ENCODE measurements at regions not wholly inside any gene's neighbourhood (a gene's known extent, or its start where the extent isn't known, plus 50 kb on each side); places are given as distances from the start of the nearest gene placed in this dataset.

DNA sequence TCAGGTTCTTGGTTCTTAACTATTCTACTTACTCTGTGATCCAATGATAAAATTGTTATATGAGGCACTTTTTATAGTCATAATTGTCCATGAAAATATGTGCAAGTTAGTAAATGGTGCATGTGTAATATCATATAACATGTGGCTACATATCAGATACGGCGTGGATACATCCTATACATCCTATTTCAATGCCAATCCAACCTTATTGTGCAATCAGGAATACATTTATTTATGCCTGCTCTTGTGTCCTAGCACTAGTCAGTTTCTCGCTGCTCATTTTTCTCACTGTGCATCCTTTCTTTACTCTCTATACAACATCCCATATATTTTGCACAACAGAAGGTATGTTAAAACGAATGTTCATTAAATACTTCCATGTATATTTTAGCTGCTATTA is 1141.1 kb downstream of the FAT4 start:
- Mint-ChIP-seq H3K27ac (no peak overlapping the region), H3K36me3 (ENCODE audit: low read depth) (no peaks in the 10 kb centered on the region), H3K4me3 (no peak overlapping the region), H3K4me1 (no peaks in the 10 kb centered on the region), H3K27me3 (ENCODE audit: low read depth) (no peaks in the 10 kb centered on the region), H3K9me3 (no peaks in the 10 kb centered on the region)
- TF ChIP-seq, protein P1, sequence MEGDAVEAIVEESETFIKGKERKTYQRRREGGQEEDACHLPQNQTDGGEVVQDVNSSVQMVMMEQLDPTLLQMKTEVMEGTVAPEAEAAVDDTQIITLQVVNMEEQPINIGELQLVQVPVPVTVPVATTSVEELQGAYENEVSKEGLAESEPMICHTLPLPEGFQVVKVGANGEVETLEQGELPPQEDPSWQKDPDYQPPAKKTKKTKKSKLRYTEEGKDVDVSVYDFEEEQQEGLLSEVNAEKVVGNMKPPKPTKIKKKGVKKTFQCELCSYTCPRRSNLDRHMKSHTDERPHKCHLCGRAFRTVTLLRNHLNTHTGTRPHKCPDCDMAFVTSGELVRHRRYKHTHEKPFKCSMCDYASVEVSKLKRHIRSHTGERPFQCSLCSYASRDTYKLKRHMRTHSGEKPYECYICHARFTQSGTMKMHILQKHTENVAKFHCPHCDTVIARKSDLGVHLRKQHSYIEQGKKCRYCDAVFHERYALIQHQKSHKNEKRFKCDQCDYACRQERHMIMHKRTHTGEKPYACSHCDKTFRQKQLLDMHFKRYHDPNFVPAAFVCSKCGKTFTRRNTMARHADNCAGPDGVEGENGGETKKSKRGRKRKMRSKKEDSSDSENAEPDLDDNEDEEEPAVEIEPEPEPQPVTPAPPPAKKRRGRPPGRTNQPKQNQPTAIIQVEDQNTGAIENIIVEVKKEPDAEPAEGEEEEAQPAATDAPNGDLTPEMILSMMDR (IDR thresholded peaks at IDR 0.05; ENCODE audit: unreplicated experiment in 3 of 3): no peak

DNA sequence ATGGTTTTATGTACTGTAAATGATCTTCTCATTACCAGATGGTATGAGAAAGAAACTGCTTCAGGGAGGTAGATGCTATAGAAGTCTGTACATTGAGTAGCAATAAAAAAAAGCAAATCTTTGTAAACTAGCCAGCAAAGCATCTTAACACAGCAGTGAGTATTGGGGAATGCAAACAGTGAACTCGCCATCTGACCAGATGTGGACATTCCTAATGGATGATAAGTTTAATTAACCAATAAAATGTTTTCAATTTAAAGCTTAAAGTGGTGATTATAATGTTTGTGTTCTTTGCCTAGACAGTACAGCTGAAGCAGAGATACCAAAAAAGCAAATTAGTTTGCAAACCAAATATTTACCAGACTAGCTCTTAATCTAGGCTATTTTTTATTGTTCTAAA is 1144.2 kb downstream of the FAT4 start:
- Mint-ChIP-seq H3K9me3 (no peaks in the 10 kb centered on the region), H3K36me3 (ENCODE audit: low read depth) (no peaks in the 10 kb centered on the region), H3K4me3 (no peak overlapping the region), H3K27ac (no peak overlapping the region), H3K27me3 (ENCODE audit: low read depth) (no peaks in the 10 kb centered on the region), H3K4me1 (no peaks in the 10 kb centered on the region)
- TF ChIP-seq, protein P1 (IDR thresholded peaks at IDR 0.05; ENCODE audit: unreplicated experiment in 3 of 3): no peak

DNA sequence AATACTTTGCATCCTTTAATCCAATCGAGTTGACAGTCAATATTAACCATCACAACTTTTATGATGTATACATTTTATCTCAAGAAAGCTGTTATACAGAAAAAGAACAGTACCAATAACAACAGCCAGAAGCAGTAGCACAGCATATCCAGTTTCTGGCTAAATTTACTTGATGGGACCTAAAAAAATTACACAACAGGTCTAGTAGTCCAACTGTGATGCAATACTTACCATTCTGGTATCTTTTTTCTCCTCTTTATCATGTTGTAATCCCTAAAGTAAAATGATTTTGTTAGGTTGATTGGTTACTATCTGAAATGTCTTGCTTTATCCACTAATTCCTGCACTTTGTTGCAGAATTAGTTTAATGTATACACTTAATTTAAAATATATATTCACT is 1150.6 kb downstream of the FAT4 start:
- no peak overlapping the region for H3K4me3 Mint-ChIP-seq
- H3K36me3 Mint-ChIP-seq (ENCODE audit: low read depth): no peaks in the 10 kb centered on the region
- H3K27ac Mint-ChIP-seq: no peak overlapping the region
- H3K9me3 Mint-ChIP-seq: no peaks in the 10 kb centered on the region
- no peaks in the 10 kb centered on the region for H3K4me1 Mint-ChIP-seq
- TF ChIP-seq, protein P1 (IDR thresholded peaks at IDR 0.05; ENCODE audit: unreplicated experiment in 3 of 3): no peak
- H3K27me3 Mint-ChIP-seq (ENCODE audit: low read depth): no peaks in the 10 kb centered on the region

DNA sequence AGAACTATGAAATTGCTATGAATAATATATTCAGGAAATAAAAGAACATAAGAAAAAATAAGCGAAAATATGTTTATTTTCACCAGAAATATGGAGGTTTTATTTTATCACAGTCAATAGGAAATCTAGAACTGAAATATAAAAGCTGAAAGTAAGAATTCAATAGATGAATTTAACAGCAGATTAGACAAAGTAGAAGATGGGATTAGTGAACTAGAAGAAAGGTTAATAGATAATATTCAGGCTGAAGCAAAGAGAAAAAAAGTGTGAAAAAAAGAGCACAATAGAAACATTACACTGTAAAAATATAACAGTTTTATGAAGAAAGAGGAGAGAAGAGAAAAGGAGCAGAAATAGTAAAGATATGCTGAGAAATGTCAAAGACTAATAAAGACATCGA is 1152.1 kb downstream of the FAT4 start:
- Mint-ChIP-seq H3K27me3 (ENCODE audit: low read depth) (no peaks in the 10 kb centered on the region), H3K4me1 (no peaks in the 10 kb centered on the region), H3K36me3 (ENCODE audit: low read depth) (no peaks in the 10 kb centered on the region), H3K9me3 (no peaks in the 10 kb centered on the region), H3K27ac (no peak overlapping the region), H3K4me3 (no peak overlapping the region)
- TF ChIP-seq, protein P1 (IDR thresholded peaks at IDR 0.05; ENCODE audit: unreplicated experiment in 3 of 3): no peak

DNA sequence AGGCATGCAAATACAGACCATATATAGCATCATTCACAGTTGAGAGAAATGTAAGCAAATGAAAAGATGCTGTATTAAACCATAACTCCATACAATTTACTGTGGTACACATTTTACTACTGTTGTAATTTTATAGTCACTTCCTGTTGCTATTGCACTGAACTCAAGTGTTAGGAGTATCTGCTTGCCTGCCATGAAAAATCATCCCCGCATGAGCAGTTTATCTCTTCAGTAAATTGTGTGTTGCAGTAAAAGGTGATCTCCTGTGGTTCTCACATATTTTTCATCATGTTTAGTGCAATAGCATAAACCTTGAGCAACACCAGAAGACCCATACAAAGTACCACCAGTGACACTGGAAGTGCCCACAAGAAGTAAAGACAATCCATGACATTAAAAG is 1153.4 kb downstream of the FAT4 start:
- no peak overlapping the region for H3K27ac Mint-ChIP-seq
- H3K4me1 Mint-ChIP-seq: no peaks in the 10 kb centered on the region
- H3K27me3 Mint-ChIP-seq (ENCODE audit: low read depth): no peaks in the 10 kb centered on the region
- no peaks in the 10 kb centered on the region for H3K9me3 Mint-ChIP-seq
- TF ChIP-seq, protein P1 (IDR thresholded peaks at IDR 0.05; ENCODE audit: unreplicated experiment in 3 of 3): no peak
- H3K36me3 Mint-ChIP-seq (ENCODE audit: low read depth): no peaks in the 10 kb centered on the region
- H3K4me3 Mint-ChIP-seq: no peak overlapping the region

DNA sequence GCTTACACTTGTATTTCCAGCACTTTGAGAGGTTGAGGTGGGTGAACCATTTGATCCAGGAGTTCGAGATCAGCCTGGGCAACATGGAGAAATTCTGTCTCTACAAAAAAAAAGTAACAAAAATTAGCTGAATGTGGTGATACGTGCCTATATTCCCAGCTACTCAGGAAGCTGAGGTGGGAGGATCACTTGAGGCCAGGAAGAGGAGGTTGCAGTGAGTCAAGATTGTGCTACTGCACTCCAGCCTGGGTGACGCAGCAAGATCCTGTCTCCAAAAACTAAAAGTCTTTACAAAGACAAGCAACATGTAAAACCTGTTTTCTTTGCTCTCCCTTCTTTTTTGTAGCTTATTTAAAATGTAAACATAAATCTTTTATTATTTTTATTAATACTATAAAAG is 1156.1 kb downstream of the FAT4 start:
- no peak overlapping the region for H3K27ac Mint-ChIP-seq

More for the DNA sequence above, 1156.1 kb downstream of the FAT4 start:
- Mint-ChIP-seq H3K27me3 (ENCODE audit: low read depth) (no peaks in the 10 kb centered on the region), H3K36me3 (ENCODE audit: low read depth) (no peaks in the 10 kb centered on the region), H3K4me1 (no peaks in the 10 kb centered on the region), H3K4me3 (no peak overlapping the region), H3K9me3 (no peaks in the 10 kb centered on the region)
- TF ChIP-seq, protein P1 (IDR thresholded peaks at IDR 0.05; ENCODE audit: unreplicated experiment in 3 of 3): no peak

All from nephron (organoid).